ENCODE measurements at regions not wholly inside any gene's neighbourhood (a gene's known extent, or its start where the extent isn't known, plus 50 kb on each side); places are given as distances from the start of the nearest gene placed in this dataset.
"Not testable (repeated sequence)": the region's sequence is repeated elsewhere in the genome, so short reads cannot be mapped to it uniquely, and the experiment has no call there.

DNA sequence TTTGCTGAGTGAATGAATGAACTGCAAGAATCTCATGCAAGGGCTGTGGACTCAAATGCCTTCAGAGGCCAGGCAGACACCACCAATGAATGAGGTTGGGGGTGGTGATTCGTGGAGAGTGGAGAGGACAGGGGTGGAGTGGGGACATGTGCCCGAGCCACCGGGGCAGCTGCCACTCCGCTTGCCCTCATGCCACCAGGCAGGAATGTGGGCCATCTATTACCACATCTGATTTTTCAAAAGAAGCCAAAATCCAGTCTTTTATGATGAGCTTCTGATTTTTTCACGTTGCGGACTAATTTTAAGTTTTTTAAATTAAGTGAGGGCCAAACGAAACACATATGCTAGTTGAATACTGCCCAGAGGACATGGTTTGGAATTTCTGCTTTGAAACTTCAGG, 67.1 kb upstream of the SMURF2 start:
- no peak for DNase-seq (ENCODE audit: low read depth)
- TF ChIP-seq, protein P1, sequence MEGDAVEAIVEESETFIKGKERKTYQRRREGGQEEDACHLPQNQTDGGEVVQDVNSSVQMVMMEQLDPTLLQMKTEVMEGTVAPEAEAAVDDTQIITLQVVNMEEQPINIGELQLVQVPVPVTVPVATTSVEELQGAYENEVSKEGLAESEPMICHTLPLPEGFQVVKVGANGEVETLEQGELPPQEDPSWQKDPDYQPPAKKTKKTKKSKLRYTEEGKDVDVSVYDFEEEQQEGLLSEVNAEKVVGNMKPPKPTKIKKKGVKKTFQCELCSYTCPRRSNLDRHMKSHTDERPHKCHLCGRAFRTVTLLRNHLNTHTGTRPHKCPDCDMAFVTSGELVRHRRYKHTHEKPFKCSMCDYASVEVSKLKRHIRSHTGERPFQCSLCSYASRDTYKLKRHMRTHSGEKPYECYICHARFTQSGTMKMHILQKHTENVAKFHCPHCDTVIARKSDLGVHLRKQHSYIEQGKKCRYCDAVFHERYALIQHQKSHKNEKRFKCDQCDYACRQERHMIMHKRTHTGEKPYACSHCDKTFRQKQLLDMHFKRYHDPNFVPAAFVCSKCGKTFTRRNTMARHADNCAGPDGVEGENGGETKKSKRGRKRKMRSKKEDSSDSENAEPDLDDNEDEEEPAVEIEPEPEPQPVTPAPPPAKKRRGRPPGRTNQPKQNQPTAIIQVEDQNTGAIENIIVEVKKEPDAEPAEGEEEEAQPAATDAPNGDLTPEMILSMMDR (IDR thresholded peaks at IDR 0.05; ENCODE audit: insufficient read depth, low read depth, low read length, missing control alignments): no peak

DNA sequence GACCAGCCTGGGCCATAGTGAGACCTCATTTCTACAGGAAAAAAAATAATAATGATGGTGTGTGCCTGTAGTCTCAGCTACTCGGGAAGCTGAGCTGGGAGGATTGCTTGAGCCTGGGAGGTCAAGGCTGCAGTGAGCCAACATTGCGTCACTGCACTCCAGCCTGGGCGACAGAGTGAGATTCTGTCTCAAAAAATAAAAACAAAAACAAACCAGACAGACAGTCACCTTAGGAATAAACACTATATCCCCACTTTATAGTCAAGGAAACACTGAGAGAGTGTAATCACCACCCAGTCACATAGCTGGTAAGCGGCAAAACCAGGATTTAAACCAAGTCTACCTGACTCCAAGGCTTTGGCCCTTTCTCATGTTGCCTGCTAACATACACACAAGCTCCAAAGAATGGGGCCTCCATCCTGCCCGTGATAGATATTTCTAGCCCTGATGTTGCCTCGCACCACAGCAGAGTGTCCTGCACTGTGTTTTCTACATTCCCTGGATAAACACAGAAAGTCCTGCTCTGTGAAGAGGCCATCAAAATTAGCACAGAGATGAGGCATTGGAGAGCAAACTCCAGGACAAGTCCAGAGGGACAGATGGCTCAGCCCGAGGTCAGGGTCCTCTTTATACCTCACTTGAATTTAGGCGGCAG, 66.1 kb upstream of the SMURF2 start:
- TF ChIP-seq, protein P1 (IDR thresholded peaks at IDR 0.05; ENCODE audit: insufficient read depth, low read depth, low read length, missing control alignments): no peak
- no peak for DNase-seq (ENCODE audit: low read depth)
- H3K4me3 ChIP-seq (ENCODE audit: low read length): no peak overlapping the region

More for the DNA sequence above, 67.1 kb upstream of the SMURF2 start:
- no peak overlapping the region for H3K4me3 ChIP-seq (ENCODE audit: low read length)

DNA sequence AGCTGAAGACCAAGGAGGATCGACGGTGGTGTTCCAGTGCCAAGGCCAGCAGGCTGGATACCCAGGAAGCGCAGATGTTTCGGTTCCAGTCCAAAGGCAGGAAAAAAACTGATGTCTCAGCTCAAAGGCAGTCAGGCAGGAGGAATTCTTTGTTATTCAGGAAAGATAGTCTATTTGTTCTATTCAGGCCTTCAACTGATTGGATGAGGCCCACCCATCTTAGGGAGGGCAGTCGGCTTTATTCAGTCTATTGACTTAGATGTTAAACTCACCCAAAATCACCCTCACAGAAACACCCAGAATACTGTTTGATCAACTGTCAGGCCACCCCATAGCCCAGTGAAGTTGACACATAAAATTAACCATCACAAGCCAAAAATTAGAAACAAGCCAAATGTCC, 63.9 kb upstream of the SMURF2 start:
- DNase-seq (ENCODE audit: low read depth): not testable (repeated sequence)

DNA sequence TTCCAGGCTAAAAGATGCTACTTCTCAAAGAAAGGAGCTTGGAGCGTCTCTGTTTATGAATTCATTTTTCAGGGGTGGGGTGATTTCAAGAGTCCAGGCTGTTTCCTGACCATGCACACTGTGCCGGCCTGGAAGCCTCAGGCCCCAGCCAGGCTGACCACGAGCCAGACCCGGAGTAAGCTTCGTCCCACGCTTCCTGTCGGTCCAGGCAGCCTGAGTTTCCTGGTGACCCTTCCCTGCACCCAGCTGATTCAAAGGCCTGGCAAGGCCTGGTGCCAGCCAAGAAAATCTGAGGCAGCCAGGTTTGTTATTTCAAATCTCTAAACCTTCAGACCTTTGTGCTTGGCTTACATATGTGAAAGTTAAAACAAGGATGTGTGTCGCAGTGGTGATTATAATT, 62.1 kb upstream of the SMURF2 start:
- not testable (repeated sequence) for H3K4me3 ChIP-seq (ENCODE audit: low read length); DNase-seq (ENCODE audit: low read depth)

More for the DNA sequence above, 63.9 kb upstream of the SMURF2 start:
- not testable (repeated sequence) for H3K4me3 ChIP-seq (ENCODE audit: low read length)

DNA sequence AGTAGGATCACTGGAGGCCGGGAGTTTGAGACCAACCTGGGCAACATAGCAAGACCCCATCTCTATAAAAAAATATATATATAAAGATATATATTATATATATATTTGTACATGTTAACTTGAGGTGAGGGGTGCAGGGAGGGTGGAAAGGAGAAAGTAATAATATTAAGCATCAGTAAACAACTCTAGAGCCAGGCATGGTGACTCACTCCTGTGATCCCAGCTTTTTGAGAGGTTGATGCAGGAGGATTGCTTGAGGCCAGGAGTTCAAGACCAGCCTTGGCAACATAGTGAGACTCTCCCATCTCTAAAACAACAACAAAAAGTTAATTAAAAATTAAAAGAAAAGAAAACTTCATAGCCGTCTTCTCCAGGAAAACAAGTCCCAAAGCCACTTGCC, 61.7 kb upstream of the SMURF2 start:
- TF ChIP-seq, protein P1 (IDR thresholded peaks at IDR 0.05; ENCODE audit: insufficient read depth, low read depth, low read length, missing control alignments): no peak
- DNase-seq (ENCODE audit: low read depth): no peak
- H3K4me3 ChIP-seq (ENCODE audit: low read length): no peak overlapping the region

DNA sequence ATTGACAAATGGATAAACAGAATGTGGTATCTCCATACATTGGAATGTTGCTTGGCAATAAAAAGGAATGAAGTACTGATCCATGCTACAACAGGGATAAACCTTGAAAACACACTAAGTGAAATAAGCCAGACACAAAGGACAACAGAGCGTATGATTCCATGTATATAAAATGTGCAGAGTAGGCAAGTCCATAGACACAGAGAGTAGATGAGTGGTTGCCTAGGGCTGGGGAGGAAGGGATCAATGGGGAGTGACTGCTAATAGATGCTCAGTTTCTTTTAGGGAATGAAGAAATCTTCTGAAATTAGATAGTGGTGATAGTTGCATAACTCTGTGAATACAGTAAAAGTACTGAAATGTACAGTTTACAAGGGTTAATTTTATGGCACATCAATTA, 59.4 kb upstream of the SMURF2 start:
- H3K4me3 ChIP-seq (ENCODE audit: low read length): not testable (repeated sequence)
- peak; percentile 66 for DNase-seq (ENCODE audit: low read depth)

DNA sequence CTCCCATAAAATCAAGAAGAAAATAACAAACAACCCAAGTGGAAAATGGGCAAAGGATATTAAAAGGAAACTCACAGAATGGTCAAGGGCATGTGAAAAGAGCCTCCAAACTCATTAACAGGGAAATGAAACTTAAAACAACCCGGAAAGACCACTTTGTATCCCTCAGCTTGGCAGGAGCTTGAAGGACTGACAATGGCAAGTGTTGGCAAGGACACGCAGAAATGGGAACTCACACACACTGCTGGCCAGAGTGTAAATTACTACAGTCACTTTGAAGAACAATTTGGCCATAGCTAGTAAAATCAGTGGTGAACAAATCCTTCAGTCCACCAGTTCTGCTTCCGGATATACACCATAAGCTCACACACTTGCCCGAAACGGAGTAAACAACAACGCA, 58.1 kb upstream of the SMURF2 start:
- DNase-seq (ENCODE audit: low read depth): not testable (repeated sequence)

DNA sequence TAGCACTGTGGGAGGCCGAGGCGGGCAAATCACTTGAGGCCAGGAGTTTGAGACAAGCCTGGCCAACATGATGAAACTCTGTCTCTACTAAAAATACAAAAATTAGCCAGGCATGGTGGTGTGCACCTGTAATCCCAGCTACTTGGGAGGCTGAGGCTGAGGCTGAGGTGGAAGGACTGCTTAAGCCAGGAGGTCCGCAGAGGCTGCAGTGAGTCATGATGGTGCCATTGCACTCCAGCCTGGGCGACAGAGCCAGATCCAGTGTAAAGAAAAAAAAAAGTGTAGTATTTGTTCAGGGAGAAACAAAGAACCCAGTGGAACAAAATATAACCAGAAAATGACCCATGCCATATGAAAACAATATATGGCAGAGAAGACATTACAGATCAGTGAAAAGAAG, 57.4 kb upstream of the SMURF2 start:
- H3K4me3 ChIP-seq (ENCODE audit: low read length); DNase-seq (ENCODE audit: low read depth): not testable (repeated sequence)

More for the DNA sequence above, 58.1 kb upstream of the SMURF2 start:
- H3K4me3 ChIP-seq (ENCODE audit: low read length): not testable (repeated sequence)

DNA sequence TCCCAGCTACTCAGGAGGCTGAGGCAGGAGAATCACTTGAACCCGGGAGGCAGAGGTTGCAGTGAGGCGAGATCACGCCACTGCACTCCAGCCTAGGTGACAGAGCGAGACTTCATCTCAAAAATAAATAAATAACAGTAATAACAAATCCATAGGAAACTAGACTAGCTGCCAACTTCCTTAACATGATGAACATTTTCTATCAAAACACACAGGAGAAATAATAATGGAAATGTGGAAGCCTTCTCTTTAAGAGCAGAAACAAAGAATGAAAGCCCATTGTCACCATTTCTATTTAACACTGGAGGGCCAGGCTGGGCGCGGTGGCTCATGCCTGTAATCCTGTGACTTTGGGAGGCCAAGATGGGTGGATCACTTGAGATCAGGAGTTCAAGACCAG, 56.7 kb upstream of the SMURF2 start:
- not testable (repeated sequence) for H3K4me3 ChIP-seq (ENCODE audit: low read length); DNase-seq (ENCODE audit: low read depth)

DNA sequence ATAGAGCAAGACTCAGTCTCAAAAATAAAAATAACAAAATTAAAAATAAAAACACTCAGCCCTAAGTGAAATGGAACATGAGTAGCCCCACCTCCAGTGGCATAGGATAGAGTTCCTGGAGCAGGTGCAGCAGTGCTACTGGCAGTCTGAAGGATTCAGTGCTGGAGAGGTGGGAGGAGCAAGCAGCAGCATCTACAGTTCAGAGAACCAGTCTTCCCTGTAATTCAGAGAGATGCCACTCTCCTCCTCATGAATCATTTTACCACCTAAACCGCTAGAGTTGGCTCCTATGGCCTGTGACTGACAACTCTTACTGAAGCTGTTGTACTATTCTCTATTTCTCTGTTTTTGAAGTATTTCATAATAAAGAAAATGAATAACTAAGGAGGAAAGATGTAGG, 56.0 kb upstream of the SMURF2 start:
- DNase-seq (ENCODE audit: low read depth): peak; percentile 67
- H3K4me3 ChIP-seq (ENCODE audit: low read length): no peak overlapping the region
- TF ChIP-seq, protein P1 (IDR thresholded peaks at IDR 0.05; ENCODE audit: insufficient read depth, low read depth, low read length, missing control alignments): no peak

DNA sequence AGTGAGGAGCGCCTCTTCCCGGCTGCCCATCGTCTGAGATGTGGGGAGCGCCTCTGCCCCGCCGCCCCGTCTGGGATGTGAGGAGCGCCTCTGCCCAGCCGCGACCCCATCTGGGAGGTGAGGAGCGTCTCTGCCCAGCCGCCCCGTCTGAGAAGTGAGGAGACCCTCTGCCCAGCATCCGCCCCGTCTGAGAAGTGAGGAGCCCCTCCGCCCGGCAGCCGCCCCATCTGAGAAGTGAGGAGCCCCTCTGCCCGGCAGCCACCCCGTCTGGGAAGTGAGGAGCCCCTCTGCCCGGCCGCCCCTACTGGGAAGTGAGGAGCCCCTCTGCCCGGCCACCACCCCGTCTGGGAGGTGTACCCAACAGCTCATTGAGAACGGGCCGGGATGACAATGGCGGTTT, 54.4 kb upstream of the SMURF2 start:
- H3K4me3 ChIP-seq (ENCODE audit: low read length); DNase-seq (ENCODE audit: low read depth): not testable (repeated sequence)

DNA sequence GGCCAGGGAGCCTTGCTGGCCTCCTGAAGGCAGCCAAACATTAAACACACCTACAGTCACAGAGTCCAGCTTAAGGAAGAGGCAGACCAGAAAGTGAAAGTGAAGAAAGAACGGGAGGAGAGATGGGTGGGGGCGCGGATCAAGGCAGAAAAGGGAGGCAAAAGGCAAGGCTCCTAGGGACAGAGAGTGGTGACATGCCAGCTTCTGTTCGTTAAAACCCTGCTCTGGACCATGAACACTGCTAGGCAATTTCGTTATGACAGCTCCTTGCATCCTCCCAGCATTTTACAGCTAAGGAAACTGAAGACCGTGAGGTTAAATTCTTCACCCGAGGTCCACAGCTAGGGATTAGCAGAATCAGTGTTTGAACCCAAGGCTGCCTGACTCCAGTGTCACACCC, 51.7 kb upstream of the SMURF2 start:
- DNase-seq (ENCODE audit: low read depth): not testable (repeated sequence)

More for the DNA sequence above, 51.7 kb upstream of the SMURF2 start:
- H3K4me3 ChIP-seq (ENCODE audit: low read length): not testable (repeated sequence)

Data from epithelial cell of esophagus (primary cell).